ENCODE measurements at regions not wholly inside any gene's neighbourhood (a gene's known extent, or its start where the extent isn't known, plus 50 kb on each side); places are given as distances from the start of the nearest gene placed in this dataset.

DNA sequence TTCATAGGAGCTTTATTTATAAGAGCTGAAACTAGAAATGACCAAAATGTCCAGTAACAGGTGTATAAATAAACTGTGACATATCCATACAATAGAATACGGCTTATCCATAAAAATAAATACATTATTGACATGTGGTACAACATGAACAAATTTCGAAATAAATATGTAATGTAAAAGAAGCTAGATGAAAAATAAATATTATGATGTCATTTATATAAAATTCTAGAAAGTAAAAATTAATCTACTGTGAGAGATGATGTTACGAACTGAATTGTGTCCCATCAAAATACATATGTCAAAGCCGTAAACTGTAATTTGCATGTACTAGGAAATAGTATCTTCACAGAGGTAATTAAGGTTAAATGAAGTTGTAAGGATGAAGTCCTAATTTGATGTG lies 1104.9 kb downstream of the NSUN3 start:
- no peaks in the 10 kb centered on the region for H3K4me1 ChIP-seq (replicated peaks in 1 of 2; ENCODE audit: control insufficient read depth in 2 of 2, insufficient read depth in 2 of 2, low read length in 2 of 2)
- H3K36me3 ChIP-seq (ENCODE audit: control insufficient read depth, insufficient read depth, low read length), result no peaks in the 10 kb centered on the region
- intact Hi-C loops (cut with micrococcal nuclease) (no loop called here), in situ Hi-C loops (cut with MboI) (no loop called here)
- no peak for FAIRE-seq
- no peak for DNase-seq (ENCODE audit: extremely low read depth in 1 of 4, low spot score in 3 of 4)
- no peak overlapping the region for H3K27ac ChIP-seq (ENCODE audit: extremely low read depth, low read depth, low read length)
- H3K4me2 ChIP-seq (ENCODE audit: insufficient read depth, low read length), result no peak overlapping the region
- H3K4me3 ChIP-seq, result no peak overlapping the region
- ChIA-PET CTCF (ENCODE audit: low intra/inter-chr PET ratio) (no interaction called here), POLR2A (no interaction called here)
- no peaks in the 10 kb centered on the region for H3K27me3 ChIP-seq (ENCODE audit: control insufficient read depth in 2 of 2, insufficient read depth in 2 of 2, low read length in 2 of 2)
- H3K79me2 ChIP-seq (ENCODE audit: control insufficient read depth, insufficient read depth, low read length), result no peaks in the 10 kb centered on the region
- ATAC-seq, result no peak
- H3K9me1 ChIP-seq (ENCODE audit: control insufficient read depth, insufficient read depth, low read length), result no peaks in the 10 kb centered on the region
- H4K20me1 ChIP-seq (replicated peaks; ENCODE audit: control insufficient read depth, insufficient read depth, low read length), result no peaks in the 10 kb centered on the region
- no TSS peak for BruUV-seq (replicated peaks)
- no peak overlapping the region for H2AFZ ChIP-seq (ENCODE audit: low read depth, low read length)
- no peak for TF ChIP-seq NR0B1 (IDR thresholded peaks at IDR 0.05; ENCODE audit: partially characterized antibody)
- TF ChIP-seq CTCFL (IDR thresholded peaks at IDR 0.05; ENCODE audit: borderline replicate concordance, insufficient read depth, low read depth, low read length, poor library complexity, severe bottlenecking), result no peak
- no peak for TF ChIP-seq CREBBP (IDR thresholded peaks at IDR 0.05; ENCODE audit: low read depth, low read length)
- TF ChIP-seq FOS (IDR thresholded peaks at IDR 0.05; ENCODE audit: extremely low read depth, insufficient read length), result no peak
- no peak for TF ChIP-seq ZC3H8 (IDR thresholded peaks at IDR 0.05)
- TF ChIP-seq, protein P1, sequence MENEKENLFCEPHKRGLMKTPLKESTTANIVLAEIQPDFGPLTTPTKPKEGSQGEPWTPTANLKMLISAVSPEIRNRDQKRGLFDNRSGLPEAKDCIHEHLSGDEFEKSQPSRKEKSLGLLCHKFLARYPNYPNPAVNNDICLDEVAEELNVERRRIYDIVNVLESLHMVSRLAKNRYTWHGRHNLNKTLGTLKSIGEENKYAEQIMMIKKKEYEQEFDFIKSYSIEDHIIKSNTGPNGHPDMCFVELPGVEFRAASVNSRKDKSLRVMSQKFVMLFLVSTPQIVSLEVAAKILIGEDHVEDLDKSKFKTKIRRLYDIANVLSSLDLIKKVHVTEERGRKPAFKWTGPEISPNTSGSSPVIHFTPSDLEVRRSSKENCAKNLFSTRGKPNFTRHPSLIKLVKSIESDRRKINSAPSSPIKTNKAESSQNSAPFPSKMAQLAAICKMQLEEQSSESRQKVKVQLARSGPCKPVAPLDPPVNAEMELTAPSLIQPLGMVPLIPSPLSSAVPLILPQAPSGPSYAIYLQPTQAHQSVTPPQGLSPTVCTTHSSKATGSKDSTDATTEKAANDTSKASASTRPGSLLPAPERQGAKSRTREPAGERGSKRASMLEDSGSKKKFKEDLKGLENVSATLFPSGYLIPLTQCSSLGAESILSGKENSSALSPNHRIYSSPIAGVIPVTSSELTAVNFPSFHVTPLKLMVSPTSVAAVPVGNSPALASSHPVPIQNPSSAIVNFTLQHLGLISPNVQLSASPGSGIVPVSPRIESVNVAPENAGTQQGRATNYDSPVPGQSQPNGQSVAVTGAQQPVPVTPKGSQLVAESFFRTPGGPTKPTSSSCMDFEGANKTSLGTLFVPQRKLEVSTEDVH (IDR thresholded peaks at IDR 0.05; ENCODE audit: low read depth, partially characterized antibody), result no peak
- TF ChIP-seq TCF15 (CRISPR knock-in tag; IDR thresholded peaks at IDR 0.05), result no peak
- no peak overlapping the region for H3K9ac ChIP-seq (ENCODE audit: insufficient read depth in 1 of 2, low read depth in 2 of 2, low read length in 2 of 2)
- no peaks in the 10 kb centered on the region for H3K9me3 ChIP-seq (replicated peaks; ENCODE audit: control insufficient read depth, insufficient read depth, low read depth, low read length)
- 8% methylated on average over 4 of the region's 4 CpGs for WGBS (ENCODE audit: insufficient coverage, low coverage, missing lambda C conversion rate)

Measured in K562 (cell line).